ENCODE measurements at regions not wholly inside any gene's neighbourhood (a gene's known extent, or its start where the extent isn't known, plus 50 kb on each side); places are given as distances from the start of the nearest gene placed in this dataset.

- DNase-seq (ENCODE audit: low read depth in 4 of 4, low spot score in 3 of 4) = no peak
Measured at GRCh38 chr10:31754803-31755624, 173.6 kb downstream of the ARHGAP12 start.

DNA sequence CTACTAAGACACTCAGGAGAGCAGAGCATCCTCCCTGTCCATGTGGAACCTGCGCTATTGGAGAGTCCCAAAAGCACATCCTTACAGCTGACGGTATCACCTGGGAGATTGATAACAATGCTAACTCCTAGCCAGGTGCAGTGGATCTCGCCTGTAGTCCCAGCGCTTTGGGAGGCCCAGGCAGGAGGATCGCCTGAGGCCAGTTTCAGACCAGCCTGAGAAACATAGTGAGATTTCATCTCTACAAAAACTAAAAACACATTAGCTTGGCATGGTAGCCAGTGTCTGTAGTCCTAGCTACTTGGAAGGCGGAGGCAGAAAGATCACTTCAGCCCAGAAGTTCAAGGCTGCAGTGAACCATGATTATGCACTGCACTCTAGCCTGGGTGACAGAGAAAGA is 174.9 kb downstream of the ARHGAP12 start:
- no peak for DNase-seq (ENCODE audit: low read depth in 4 of 4, low spot score in 3 of 4)

DNA sequence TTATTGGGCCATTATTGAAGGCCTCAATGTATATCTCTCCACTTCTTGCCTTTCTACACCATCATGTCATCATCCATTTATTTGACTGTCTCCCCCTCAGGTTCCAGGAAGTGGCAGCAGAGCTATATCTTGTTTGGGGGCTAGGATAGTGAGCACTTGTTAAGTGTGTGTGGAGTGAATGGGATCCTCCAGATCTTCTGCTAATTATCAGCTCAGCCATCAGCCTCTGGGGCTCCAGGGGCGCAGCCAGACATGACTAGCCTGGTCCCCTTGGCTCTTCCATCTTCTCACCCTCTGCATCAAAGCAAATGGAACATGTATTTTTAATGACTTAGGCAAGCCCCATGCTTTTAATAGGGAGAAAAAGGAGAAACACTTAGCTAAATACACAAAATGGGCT is 176.5 kb downstream of the ARHGAP12 start:
- no peak for DNase-seq (ENCODE audit: low read depth in 4 of 4, low spot score in 3 of 4)

DNA sequence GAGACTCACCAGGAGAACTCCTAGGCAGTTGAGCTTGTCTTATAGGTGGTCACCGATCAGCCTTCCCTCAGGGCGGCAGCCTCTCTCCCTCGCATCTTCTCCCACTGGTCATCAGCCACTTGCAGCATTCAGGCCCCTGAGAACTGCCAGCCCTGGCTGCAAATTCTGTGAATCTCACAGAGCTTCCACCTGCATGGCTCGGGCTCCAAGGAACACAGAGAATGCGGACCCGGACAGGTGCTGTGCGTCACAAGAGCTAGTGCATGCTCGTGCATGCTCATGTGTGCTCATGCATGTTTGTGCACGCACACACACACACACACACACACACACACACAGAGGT is 176.9 kb downstream of the ARHGAP12 start:
- no peak for DNase-seq (ENCODE audit: low read depth in 4 of 4, low spot score in 3 of 4)

- DNase-seq (ENCODE audit: low read depth in 4 of 4, low spot score in 3 of 4) = no peak
Measured at GRCh38 chr10:31751051-31751737, 177.4 kb downstream of the ARHGAP12 start.

DNA sequence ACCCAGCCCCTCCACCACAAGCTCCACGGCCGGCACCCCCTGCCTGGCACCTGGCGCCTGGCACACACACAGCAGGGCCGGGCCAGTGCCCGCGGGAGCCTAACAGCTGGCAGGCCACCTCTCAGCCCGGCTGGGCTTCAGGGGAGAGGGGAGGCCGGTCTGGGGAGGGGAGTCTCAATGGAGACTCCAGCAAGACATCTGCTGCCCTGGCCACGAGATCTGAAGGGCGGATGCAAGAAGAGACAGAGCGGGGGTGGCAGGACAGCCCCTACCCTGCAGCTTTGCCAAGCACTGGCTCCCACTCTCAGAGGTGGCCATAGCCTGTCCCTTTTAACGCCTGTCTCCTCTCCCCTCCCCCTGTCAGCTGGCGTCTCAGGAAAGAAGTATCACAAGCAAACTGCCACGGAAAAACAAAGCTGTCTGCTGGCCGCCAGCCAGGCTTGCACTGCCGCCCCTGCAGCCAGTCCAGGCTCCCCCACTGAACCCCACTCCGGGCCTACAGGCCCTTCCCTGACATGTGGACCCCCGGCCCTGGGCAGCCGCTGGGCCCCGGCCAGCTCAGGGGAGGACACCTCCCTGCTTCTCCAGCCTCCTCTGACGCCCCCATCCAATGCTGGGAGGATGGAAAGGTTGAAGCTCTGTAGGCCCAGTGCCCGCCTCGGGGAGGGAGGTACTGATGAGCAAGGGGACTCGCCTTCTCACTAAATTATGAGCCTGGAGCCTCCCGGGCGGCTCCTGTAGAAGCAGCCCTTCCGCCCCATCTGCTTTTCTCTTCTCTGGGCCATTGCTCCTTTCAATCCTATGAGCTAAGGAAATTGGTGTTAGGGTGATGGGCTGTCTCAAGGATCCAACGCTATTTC is 178.4 kb downstream of the ARHGAP12 start:
- DNase-seq (ENCODE audit: low read depth in 4 of 4, low spot score in 3 of 4) = peak in 1 of 4 donors; percentile 33

DNA sequence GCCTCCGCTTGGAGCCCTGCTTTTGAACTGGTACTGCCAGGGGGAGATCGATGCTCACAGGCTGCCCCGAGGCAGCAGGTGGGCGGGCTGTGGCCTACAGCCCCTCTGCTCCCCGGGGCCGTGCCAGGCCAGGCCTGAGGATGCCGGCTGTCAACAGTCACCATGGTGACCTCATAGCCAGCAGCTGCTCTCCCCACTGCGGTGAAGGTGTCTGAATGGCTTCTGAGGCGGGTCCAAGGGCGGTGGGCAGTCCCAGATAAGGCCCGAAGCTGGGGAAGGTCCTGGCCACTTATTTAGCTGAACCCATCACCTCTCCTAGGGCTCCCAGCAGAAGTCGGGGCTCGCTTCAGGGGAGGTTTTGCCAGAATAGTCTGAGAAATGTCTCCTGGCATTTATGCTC is 179.3 kb downstream of the ARHGAP12 start:
- no peak for DNase-seq (ENCODE audit: low read depth in 4 of 4, low spot score in 3 of 4)

DNA sequence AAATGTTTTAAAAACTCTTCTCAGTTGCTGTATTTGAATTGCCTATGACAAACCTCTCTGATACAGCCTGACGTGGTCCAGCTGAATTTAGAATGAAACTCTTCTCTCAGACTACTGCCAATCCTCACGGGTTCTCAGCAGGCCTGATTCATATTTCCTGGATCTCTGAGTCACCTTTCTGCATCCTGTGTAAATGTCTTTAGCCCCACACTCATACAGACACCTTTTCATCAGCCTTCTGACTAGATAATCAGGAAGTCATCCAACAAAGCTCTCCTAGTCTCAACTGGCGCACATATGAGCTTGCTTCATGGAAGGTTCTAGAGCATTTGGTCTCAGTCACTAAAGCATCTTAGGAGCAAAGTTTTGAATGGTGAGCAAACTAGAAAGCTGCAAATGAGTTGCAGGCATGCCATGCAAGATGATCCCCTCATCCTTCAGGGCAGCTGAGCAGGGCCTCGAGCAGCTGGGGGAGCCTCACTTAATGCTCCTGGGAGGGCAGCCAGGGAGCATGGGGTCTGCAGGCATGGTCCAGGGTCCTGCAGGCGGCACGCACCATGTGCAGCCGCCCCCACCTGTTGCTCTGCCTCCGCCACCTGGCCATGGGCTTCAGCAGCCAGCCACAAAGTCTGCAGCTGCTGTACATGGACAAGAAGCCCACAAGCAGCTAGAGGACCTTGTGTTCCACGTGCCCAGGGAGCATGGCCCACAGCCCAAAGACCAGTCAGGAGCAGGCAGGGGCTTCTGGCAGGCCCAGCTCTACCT is 182.8 kb downstream of the ARHGAP12 start:
- DNase-seq (ENCODE audit: low read depth in 4 of 4, low spot score in 3 of 4) = no peak

GRCh38 chr10:31744025-31744424 is 184.6 kb downstream of the ARHGAP12 start:
- DNase-seq (ENCODE audit: low read depth in 4 of 4, low spot score in 3 of 4) = no peak

- DNase-seq (ENCODE audit: low read depth in 4 of 4, low spot score in 3 of 4) = no peak
Measured at GRCh38 chr10:31742255-31742654, 186.4 kb downstream of the ARHGAP12 start.

DNA sequence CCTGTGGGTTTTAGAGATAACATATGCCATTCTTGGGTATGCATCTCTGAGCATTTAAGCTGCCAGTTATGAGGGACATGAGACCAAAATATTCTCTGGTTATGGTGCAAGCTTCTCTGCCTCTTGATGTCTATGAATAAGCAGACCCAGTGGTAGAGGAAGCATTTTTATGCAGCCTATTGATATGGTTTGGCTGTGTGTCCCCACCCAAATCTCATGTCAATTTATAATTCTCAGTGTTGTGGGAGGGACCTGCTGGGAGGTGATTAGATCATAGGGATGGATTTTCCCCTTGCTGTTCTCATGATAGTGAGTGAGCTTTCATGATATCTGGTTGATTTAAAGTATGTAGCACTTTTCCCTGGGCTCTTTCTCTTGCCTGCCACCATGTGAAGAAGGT is 187.2 kb downstream of the ARHGAP12 start:
- no peak for DNase-seq (ENCODE audit: low read depth in 4 of 4, low spot score in 3 of 4)

GRCh38 chr10:31739711-31740110 is 188.9 kb downstream of the ARHGAP12 start:
- no peak for DNase-seq (ENCODE audit: low read depth in 4 of 4, low spot score in 3 of 4)

GRCh38 chr10:31739146-31739545 is 189.5 kb downstream of the ARHGAP12 start:
- DNase-seq (ENCODE audit: low read depth in 4 of 4, low spot score in 3 of 4) = no peak

- no peak for DNase-seq (ENCODE audit: low read depth in 4 of 4, low spot score in 3 of 4)
Measured at GRCh38 chr10:31731711-31732110, 196.9 kb downstream of the ARHGAP12 start.

DNA sequence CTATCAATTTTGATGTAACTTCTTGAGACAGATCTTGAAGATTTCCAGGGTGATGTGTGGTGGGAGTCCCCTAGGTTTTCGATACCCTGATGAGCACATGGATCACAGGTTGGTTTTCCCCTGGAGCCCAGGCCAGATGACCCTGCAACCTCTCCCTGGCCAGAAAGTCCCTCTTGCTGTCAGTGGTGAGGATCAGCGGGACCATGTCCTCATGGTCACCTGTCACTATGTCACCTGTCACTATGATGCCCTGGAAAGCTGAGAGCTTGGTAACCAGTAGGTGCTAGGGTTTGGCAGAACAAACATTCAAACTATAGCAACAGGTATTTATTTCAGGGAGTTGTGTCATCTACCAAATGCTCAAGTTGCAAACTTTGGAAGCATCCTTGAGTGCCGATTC is 197.9 kb downstream of the ARHGAP12 start:
- no peak for DNase-seq (ENCODE audit: low read depth in 4 of 4, low spot score in 3 of 4)

DNA sequence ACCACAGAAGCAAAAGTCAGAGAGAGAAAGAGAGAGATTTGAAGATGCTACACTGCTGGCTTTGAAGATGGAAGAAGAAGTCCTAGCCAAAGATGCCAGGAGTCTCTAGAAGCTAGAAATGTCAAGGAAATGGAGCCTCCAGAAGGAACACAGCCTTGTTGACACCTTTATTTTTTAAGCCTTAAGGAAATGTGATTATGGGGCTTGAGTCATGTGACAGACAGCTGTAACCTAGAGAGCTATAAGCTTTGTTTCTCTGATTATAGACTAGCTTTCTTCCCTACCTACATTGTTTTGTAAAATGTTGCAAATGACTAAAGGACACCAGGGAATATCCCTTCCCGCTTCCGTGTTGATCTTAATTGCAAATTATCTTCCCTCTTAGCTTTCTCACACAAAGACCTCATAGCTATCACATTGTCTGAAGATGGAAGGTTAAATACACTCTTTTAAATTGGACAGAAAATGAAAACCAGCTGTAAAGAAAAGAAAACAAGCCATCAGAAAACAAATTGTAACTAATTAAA is 199.9 kb downstream of the ARHGAP12 start:
- DNase-seq (ENCODE audit: low read depth in 4 of 4, low spot score in 3 of 4) = no peak

- DNase-seq (ENCODE audit: low read depth in 4 of 4, low spot score in 3 of 4) = no peak
Measured at GRCh38 chr10:31725436-31725835, 203.2 kb downstream of the ARHGAP12 start.

DNA sequence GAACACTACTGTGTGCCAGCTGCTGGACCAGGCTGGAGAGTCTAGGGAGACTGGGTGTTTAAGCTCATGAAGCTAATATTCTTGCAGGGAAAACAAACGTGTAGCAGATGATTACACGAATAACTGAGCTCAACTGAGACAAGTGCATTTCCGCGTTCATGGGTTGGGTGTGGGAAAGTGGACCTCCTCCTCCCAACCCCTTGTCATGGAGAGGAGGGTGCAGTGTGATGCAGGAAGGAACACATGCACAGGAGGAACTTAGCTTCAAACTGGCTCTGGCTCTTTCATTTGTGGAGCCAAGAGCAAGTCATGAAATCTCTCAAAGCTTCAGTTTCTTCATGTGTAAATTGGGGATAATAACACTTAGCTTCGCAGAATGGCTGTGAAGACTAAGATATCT is 204.3 kb downstream of the ARHGAP12 start:
- no peak for DNase-seq (ENCODE audit: low read depth in 4 of 4, low spot score in 3 of 4)

DNA sequence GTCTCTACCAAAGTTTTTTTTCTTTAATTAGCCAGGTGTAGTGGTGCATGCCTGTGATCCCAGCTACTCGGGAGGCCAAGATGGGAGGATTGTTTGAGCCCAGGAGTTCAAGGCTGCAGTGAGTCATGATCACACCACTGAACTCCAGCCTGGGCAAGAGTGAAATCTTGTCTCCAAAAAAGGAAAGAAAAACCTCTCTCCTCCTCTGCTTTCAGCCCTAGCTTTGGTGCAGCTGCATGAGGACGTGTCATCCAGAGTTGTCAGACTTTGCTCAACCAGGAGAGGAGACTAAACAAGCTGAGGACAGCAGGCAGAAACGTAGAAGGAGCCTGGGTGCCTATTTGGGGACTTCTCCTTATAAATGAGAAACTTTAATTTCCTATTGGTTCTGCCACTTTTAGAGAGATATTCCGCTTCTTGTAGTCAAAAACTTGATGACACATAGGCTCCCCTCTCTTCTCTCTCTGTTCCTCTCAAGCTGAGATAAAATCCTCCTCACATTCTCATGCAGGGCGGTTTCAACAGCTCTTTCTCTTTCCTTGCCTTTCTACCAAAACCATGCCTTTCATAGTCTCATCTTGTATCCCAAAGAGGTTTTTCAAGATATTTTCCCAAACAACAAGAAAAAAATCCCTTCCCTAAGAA is 205.4 kb downstream of the ARHGAP12 start:
- DNase-seq (ENCODE audit: low read depth in 4 of 4, low spot score in 3 of 4) = no peak

DNA sequence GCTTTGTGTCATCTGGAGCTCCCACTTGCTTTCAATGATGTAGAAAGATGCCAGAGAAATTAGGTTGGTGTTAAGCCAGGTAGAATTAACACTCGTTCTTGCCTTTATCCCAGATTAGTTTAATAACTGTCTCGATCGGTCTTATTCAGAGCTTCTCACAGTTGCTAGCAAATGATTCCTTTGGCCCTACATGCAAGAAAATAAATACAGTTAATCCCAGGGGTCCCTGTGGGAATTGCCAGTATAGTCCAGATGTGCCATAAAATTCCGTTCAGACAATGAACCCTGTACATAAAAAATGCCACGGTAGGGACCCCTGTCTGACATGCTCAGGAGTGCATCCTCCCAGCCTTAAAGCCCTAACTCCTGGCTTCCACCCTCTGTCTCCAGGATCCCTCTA is 207.5 kb downstream of the ARHGAP12 start:
- no peak for DNase-seq (ENCODE audit: low read depth in 4 of 4, low spot score in 3 of 4)

All from right renal pelvis (tissue), 4 donors.